Spleen (tissue), 11 donors: ENCODE measurements at regions not wholly inside any gene's neighbourhood (a gene's known extent, or its start where the extent isn't known, plus 50 kb on each side); places are given as distances from the start of the nearest gene placed in this dataset.

Experiments
- DNase-seq: peaks from one replicate; pipeline ENCODE4 v3.0.0-alpha.2; 2020
- H3K27ac ChIP-seq, 8 donors: fragments of 200-600 bp; sonication (generic) in 7 of 8; 1 replicate in 4 of 8; 2 replicates in 4 of 8; pipeline versions ENCODE4 v1.5.0 to v1.8.0; 2016 to 2021; ENCODE audit warnings: inconsistent platforms in 4 of 8, mild to moderate bottlenecking in 4 of 8, moderate library complexity in 1 of 8
- H3K27me3 ChIP-seq, 7 donors: fragments of 200-600 bp; sonication (generic) in 6 of 7; replicated peaks in 1 of 7; 1 replicate in 4 of 7; 2 replicates in 3 of 7; pipeline versions ENCODE4 v1.5.0 to v1.8.0; 2016 to 2021; ENCODE audit warnings: inconsistent platforms in 3 of 7, mild to moderate bottlenecking in 1 of 7
- H3K36me3 ChIP-seq, 6 donors: fragments of 200-600 bp; sonication (generic) in 5 of 6; 1 replicate in 4 of 6; 2 replicates in 2 of 6; pipeline versions ENCODE4 v1.5.0 to v1.8.0; 2016 to 2021; ENCODE audit warnings: inconsistent platforms in 2 of 6
- H3K4me1 ChIP-seq, 6 donors: fragments of 200-600 bp; sonication (generic) in 5 of 6; 1 replicate in 3 of 6; 2 replicates in 3 of 6; pipeline versions ENCODE4 v1.5.0 to v1.8.0; 2016 to 2021; ENCODE audit warnings: inconsistent platforms in 3 of 6
- H3K4me3 ChIP-seq, 8 donors: fragments of 200-600 bp; sonication (generic) in 7 of 8; 1 replicate in 4 of 8; 2 replicates in 4 of 8; pipeline versions ENCODE4 v1.5.0 to v1.8.0; 2016 to 2021; ENCODE audit warnings: inconsistent platforms in 4 of 8, mild to moderate bottlenecking in 4 of 8, moderate library complexity in 2 of 8
- H3K9me3 ChIP-seq, 8 donors: fragments of 200-600 bp; sonication (generic) in 7 of 8; 1 replicate in 4 of 8; 2 replicates in 4 of 8; pipeline versions ENCODE4 v1.5.0 to v1.8.0; 2016 to 2021; ENCODE audit warnings: inconsistent platforms in 4 of 8
- POLR2A ChIP-seq, 3 donors: fragments of 450-650 bp; IDR thresholded peaks; one replicate each; pipeline ENCODE4 v1.5.1; 2017; ENCODE audit warnings: antibody characterized with exemption in 3 of 3, mild to moderate bottlenecking in 1 of 3
- POLR2AphosphoS5 ChIP-seq, 3 donors: sonication (generic); formaldehyde crosslinking; IDR thresholded peaks; one replicate each; pipeline ENCODE4 v1.5.1; 2017; ENCODE audit warnings: antibody characterized with exemption in 3 of 3
- WGBS, 5 donors: extraction: QIAGEN DNeasy Blood & Tissue Kit in 3 of 5; methylation state at CpG; one replicate each; pipeline versions ENCODE4 v1.1.5 to v1.1.7; 2013 to 2018; 5-methylcytosine and 5-hydroxymethylcytosine counted together
- intact Hi-C: fragments of 100-400 bp; cut with DNase I; formaldehyde crosslinking; loops from one replicate; pipeline ENCODE4 v1.15.0; 2023; ENCODE audit warnings: low total_unique reads
- TF ChIP-seq, protein P1 (sequence below), 11 experiments: fragments of 200-600 bp in 7 of 11; fragments of 450-650 bp in 4 of 11; sonication (generic) in 4 of 11; IDR thresholded peaks in 8 of 11; conservative IDR thresholded peaks in 3 of 11; 1 replicate in 7 of 11; 2 replicates in 4 of 11; pipeline versions ENCODE4 v1.4.0 to v1.8.0; 2016 to 2021; ENCODE audit warnings: antibody characterized with exemption in 11 of 11, inconsistent platforms in 4 of 11, mild to moderate bottlenecking in 1 of 11
- donor health status: healthy with polysubstance abuse.
- donor health status: DM: no; HTN: no; CAD: no; lungs with moderate emphysema.
- donor health status: DM: no; HTN: no; CAD: no.
- donor health status: Bipolar disorder and iron deficiency.
- donor health status: healthy.
- donor health status: DM: no; HTN: no; CAD: no.
- donor health status: DM: yes; HTN: yes; CAD: no.

DNA sequence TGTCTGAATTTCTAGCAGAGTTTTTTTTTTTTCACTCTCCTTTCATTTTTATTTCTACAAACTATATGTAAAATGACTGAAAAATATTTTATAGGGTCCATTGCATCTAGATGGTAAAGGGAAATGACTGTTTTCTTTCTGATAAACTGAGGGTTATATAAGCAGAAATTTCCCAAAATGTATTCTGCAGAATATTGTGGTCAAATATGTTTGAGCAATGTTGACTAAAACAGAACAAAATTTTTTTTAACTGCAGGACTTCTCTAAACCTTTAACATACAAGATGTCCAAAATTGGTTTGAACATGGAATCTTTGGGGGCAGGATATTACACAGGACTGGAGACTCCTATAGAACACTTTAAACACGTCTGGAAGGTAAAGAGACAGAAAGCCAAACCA lies 190.5 kb downstream of the TOMM20 start:
- Histone ChIP-seq H3K9me3 (no peaks in the 10 kb centered on the region), H3K27ac (no peak overlapping the region), H3K27me3 (no peaks in the 10 kb centered on the region), H3K4me3 (no peak overlapping the region), H3K4me1 (peaks cover 0 to 26% (median 8%) of the 10 kb centered on the region in 6 donors), H3K36me3 (no peaks in the 10 kb centered on the region)
- DNase-seq: no peak
- intact Hi-C loops: no loop called here
- TF ChIP-seq, protein P1, sequence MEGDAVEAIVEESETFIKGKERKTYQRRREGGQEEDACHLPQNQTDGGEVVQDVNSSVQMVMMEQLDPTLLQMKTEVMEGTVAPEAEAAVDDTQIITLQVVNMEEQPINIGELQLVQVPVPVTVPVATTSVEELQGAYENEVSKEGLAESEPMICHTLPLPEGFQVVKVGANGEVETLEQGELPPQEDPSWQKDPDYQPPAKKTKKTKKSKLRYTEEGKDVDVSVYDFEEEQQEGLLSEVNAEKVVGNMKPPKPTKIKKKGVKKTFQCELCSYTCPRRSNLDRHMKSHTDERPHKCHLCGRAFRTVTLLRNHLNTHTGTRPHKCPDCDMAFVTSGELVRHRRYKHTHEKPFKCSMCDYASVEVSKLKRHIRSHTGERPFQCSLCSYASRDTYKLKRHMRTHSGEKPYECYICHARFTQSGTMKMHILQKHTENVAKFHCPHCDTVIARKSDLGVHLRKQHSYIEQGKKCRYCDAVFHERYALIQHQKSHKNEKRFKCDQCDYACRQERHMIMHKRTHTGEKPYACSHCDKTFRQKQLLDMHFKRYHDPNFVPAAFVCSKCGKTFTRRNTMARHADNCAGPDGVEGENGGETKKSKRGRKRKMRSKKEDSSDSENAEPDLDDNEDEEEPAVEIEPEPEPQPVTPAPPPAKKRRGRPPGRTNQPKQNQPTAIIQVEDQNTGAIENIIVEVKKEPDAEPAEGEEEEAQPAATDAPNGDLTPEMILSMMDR (IDR thresholded peaks at IDR 0.05 in 8 of 11, conservative IDR thresholded peaks at IDR 0.05 in 3 of 11): no peak
- TF ChIP-seq POLR2A (IDR thresholded peaks at IDR 0.05) (no peak), POLR2AphosphoS5 (IDR thresholded peaks at IDR 0.05) (no peak)
- 48 to 78% (median 63%) methylated on average over 1 of the region's 1 CpG for WGBS, 5 donors

DNA sequence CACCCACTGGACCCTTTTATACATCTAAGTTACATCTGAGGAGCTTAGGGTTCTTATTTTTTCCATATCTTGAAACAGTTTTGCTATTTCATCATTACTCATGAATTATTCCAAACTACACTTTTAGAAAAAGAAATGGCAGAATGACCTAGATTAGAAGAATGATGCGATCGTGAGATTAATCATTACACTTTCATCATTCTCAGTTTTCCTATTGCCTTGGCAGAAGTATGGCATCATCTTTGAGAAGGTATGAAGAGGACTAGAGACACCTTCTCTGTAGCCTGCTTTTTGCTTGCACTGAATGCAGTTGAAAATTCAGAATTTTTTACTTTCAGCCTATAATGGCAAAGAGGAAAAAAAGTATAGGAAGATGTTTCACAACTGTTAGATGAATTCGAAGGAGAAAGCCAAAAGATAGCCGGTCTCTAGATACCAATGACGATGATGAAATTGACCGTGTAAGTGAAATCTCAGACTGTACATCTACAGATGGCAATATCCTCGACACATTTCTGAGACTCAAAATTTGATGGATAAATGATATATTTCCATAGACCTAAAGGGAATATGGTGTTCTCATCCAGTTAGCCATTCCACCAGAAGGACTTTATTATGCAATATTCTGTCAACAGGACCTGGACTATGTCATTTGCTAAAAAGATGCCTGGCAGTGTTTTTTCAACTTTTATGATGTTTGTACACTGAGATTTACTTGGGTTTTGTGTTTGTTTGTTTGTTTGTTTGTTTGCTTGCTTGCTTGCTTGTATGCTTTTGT lies 191.8 kb downstream of the TOMM20 start:
- TF ChIP-seq POLR2A (IDR thresholded peaks at IDR 0.05) (no peak), POLR2AphosphoS5 (IDR thresholded peaks at IDR 0.05) (no peak)
- TF ChIP-seq, protein P1 (IDR thresholded peaks at IDR 0.05 in 8 of 11, conservative IDR thresholded peaks at IDR 0.05 in 3 of 11): no peak
- no peaks in the 10 kb centered on the region for H3K9me3 ChIP-seq
- intact Hi-C loops: no loop called here
- DNase-seq: no peak
- H3K36me3 ChIP-seq: no peaks in the 10 kb centered on the region
- no peaks in the 10 kb centered on the region for H3K27me3 ChIP-seq
- no peak overlapping the region for H3K27ac ChIP-seq
- 65 to 93% (median 80%) methylated on average over 7 of the region's 7 CpGs for WGBS, 5 donors
- H3K4me1 ChIP-seq: peaks cover 0 to 31% (median 16%) of the 10 kb centered on the region in 6 donors
- H3K4me3 ChIP-seq: no peak overlapping the region

DNA sequence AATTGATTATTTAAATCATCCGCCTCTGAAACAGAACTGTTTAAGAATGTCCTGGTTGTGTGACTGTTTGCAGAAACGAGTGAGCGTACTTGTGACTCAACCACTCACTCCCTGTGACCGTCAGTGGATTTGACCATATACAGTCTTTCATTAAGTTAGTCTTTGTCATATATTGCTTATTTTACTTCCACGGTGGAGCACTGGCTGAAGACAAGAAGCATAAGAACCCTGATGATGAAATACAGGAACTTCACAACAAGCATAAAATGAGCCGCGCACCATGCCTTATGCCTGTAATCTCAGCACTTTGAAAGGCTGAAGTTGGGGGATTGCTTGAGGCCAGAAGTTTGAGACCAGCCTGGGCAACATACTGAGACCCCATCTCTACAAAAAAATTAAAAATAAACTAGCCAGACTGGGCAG lies 194.0 kb downstream of the TOMM20 start:
- DNase-seq: no peak
- Histone ChIP-seq H3K27ac (peak overlapping the region in 5 of 8 donors; percentile 3 to 71 (median 65)), H3K36me3 (no peaks in the 10 kb centered on the region), H3K27me3 (no peaks in the 10 kb centered on the region), H3K4me1 (peaks cover 0 to 31% (median 19%) of the 10 kb centered on the region in 6 donors), H3K4me3 (no peak overlapping the region), H3K9me3 (no peaks in the 10 kb centered on the region)
- TF ChIP-seq POLR2A (IDR thresholded peaks at IDR 0.05): no peak
- no peak for TF ChIP-seq POLR2AphosphoS5 (IDR thresholded peaks at IDR 0.05)
- 53 to 82% (median 66%) methylated on average over 7 of the region's 7 CpGs for WGBS, 5 donors
- intact Hi-C loops: no loop called here

DNA sequence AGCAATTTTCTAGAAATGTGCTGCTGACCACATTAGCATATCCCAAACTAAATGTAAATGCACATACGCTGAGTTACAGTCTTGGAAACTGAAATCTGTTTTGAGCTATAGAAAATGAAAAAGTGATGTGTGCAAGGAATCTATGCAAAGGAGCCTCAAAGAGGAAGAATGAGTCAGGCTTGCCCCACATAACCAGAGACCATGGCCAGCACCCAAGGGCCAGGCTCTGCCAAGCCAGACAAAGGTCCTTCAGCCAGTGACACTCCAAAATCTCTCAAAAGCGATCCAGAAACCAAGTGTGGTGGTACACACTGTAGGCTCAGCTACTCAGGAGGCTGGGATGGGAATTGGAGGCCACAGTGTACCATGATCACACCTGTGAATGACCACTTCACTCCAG lies 195.2 kb downstream of the TOMM20 start:
- WGBS, 5 donors: 22 to 34% (median 24%) methylated on average over 2 of the region's 2 CpGs
- TF ChIP-seq POLR2AphosphoS5 (IDR thresholded peaks at IDR 0.05): peak in 1 of 3 donors; percentile 28
- no peak for TF ChIP-seq POLR2A (IDR thresholded peaks at IDR 0.05)
- TF ChIP-seq, protein P1 (IDR thresholded peaks at IDR 0.05 in 8 of 11, conservative IDR thresholded peaks at IDR 0.05 in 3 of 11): no peak
- DNase-seq: peak; percentile 84
- H3K27me3 ChIP-seq: no peaks in the 10 kb centered on the region
- H3K36me3 ChIP-seq: no peaks in the 10 kb centered on the region
- intact Hi-C loops: no loop called here
- no peak overlapping the region for H3K4me3 ChIP-seq
- H3K9me3 ChIP-seq: no peaks in the 10 kb centered on the region
- H3K27ac ChIP-seq: peak overlapping the region in 7 of 8 donors; percentile 33 to 71 (median 65)
- peaks cover 0 to 35% (median 21%) of the 10 kb centered on the region in 6 donors for H3K4me1 ChIP-seq
